NB4 (cell line): ENCODE measurements at regions not wholly inside any gene's neighbourhood (a gene's known extent, or its start where the extent isn't known, plus 50 kb on each side); places are given as distances from the start of the nearest gene placed in this dataset.

Source experiments
- MYC ChIP-seq: IDR thresholded peaks from 2 replicates; pipeline ENCODE4 v1.6.1; 2011; ENCODE audit warnings: low read depth, low read length
- POLR2A ChIP-seq: IDR thresholded peaks from 2 replicates; pipeline ENCODE4 v1.6.1; 2011; ENCODE audit warnings: mild to moderate bottlenecking; ENCODE audit not compliant: insufficient read length; ENCODE audit errors: extremely low read depth
- TF ChIP-seq, protein P1 (sequence below): IDR thresholded peaks from one replicate; pipeline ENCODE4 v1.5.1; 2012; ENCODE audit warnings: low read depth, low read length
- TF ChIP-seq, protein P2 (sequence below): IDR thresholded peaks from 2 replicates; pipeline ENCODE4 v1.6.1; 2011; ENCODE audit warnings: low read depth, low read length

DNA sequence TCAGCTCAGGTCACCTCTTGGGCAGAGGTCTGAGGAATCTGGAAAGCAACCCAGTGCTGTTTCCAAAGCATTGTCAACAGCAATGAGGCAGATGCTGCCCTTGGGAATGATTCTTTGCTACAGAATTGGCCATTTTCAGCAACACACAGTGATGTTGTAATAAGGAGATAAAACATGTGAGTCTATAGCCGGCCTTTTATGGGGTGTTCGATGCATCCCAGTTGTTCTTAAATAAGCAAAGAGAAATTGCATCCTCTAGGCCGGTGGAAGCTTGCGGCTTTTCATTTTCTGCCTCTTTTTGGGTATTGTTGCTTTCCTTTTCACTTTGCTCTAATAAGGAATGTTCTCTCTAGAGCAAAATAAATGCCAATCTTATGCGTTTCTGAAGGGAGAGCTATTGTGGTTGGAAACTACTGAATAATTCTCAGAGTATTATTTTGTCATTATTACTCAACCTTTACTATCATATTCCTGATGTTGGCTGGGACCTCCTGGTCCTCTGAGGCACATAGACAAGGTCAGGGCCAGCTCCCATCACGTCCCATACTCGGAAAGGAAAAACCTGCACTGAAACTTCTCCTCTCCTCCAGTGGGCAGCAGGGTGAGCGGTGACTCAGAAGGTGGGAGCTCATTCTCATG is 214.2 kb downstream of the CDH26 start:
- TF ChIP-seq, protein P1, sequence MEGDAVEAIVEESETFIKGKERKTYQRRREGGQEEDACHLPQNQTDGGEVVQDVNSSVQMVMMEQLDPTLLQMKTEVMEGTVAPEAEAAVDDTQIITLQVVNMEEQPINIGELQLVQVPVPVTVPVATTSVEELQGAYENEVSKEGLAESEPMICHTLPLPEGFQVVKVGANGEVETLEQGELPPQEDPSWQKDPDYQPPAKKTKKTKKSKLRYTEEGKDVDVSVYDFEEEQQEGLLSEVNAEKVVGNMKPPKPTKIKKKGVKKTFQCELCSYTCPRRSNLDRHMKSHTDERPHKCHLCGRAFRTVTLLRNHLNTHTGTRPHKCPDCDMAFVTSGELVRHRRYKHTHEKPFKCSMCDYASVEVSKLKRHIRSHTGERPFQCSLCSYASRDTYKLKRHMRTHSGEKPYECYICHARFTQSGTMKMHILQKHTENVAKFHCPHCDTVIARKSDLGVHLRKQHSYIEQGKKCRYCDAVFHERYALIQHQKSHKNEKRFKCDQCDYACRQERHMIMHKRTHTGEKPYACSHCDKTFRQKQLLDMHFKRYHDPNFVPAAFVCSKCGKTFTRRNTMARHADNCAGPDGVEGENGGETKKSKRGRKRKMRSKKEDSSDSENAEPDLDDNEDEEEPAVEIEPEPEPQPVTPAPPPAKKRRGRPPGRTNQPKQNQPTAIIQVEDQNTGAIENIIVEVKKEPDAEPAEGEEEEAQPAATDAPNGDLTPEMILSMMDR: no peak
- TF ChIP-seq POLR2A (no peak), MYC (no peak)
- TF ChIP-seq, protein P2, sequence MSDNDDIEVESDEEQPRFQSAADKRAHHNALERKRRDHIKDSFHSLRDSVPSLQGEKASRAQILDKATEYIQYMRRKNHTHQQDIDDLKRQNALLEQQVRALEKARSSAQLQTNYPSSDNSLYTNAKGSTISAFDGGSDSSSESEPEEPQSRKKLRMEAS: no peak
